Testis (tissue), 2 donors: ENCODE measurements at regions not wholly inside any gene's neighbourhood (a gene's known extent, or its start where the extent isn't known, plus 50 kb on each side); places are given as distances from the start of the nearest gene placed in this dataset.
"Not testable (repeated sequence)": the region's sequence is repeated elsewhere in the genome, so short reads cannot be mapped to it uniquely, and the experiment has no call there.

ENCODE experiments used
- DNase-seq: peaks from one replicate; pipeline ENCODE4 v3.0.0-alpha.2; 2019
- H3K27ac ChIP-seq, 2 donors: fragments of 200-600 bp; sonication (generic); one replicate each; pipeline ENCODE4 v1.5.1; 2019
- H3K27me3 ChIP-seq: fragments of 200-600 bp; sonication (generic); one replicate; pipeline ENCODE4 v1.5.1; 2019
- H3K36me3 ChIP-seq: fragments of 200-600 bp; sonication (generic); one replicate; pipeline ENCODE4 v1.5.1; 2017; ENCODE audit warnings: low read depth; ENCODE audit errors: missing control alignments
- H3K4me1 ChIP-seq: fragments of 200-600 bp; sonication (generic); one replicate; pipeline ENCODE4 v1.5.1; 2019
- H3K4me3 ChIP-seq, 2 donors: fragments of 200-600 bp; sonication (generic); one replicate each; pipeline ENCODE4 v1.5.1; 2017 to 2019
- H3K9me3 ChIP-seq: fragments of 200-600 bp; sonication (generic); one replicate; pipeline ENCODE4 v1.5.1; 2017
- CTCF ChIP-seq, 3 experiments: fragments of 450-650 bp in 2 of 3; fragments of 200-600 bp in 1 of 3; sonication (generic) in 1 of 3; IDR thresholded peaks; one replicate each; pipeline ENCODE4 v1.5.1; 2016 to 2019; ENCODE audit warnings: antibody characterized with exemption in 3 of 3, mild to moderate bottlenecking in 2 of 3, moderate library complexity in 1 of 3
- POLR2A ChIP-seq: fragments of 450-650 bp; IDR thresholded peaks from one replicate; pipeline ENCODE4 v1.6.1; 2017; ENCODE audit warnings: antibody characterized with exemption, mild to moderate bottlenecking, moderate library complexity
- WGBS, 2 donors: methylation state at CpG; one replicate each; pipeline ENCODE4 v1.1.5; 2018; 5-methylcytosine and 5-hydroxymethylcytosine counted together
- intact Hi-C: fragments of 100-400 bp; cut with DNase I; formaldehyde crosslinking; loops from one replicate; pipeline ENCODE4 v1.15.1; 2023; ENCODE audit warnings: low total_unique reads

DNA sequence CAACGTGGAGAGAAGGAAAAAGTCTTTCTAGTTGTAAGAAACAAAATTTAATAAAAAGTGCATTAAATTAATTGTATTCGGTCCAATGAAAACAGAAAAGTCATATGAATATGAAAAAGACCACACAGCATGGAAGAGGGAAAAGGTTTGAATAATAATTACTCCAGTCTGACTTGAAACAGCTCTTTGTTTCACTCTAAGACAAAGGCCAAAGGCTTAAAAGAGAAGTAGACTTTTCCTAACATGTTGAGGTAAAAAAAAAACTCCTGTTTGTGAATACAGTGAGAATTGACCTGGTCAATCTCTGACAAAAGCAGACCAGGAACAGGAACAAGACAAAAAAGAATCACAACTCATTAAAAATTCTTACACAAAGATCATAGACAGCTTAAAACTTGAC lies 429.8 kb downstream of the TOX3 start:
- H3K27me3 ChIP-seq: no peaks in the 10 kb centered on the region
- TF ChIP-seq CTCF (IDR thresholded peaks at IDR 0.05) (no peak), POLR2A (no peak)
- 67% methylated on average over 2 of the region's 2 CpGs for WGBS, 2 donors

GRCh38 chr16:52114379-52114778 lies 432.6 kb downstream of the TOX3 start:
- Histone ChIP-seq H3K27ac (no peak overlapping the region), H3K9me3 (no peaks in the 10 kb centered on the region), H3K27me3 (no peaks in the 10 kb centered on the region), H3K4me1 (no peaks in the 10 kb centered on the region), H3K36me3 (no peaks in the 10 kb centered on the region), H3K4me3 (no peak overlapping the region)
- DNase-seq: no peak
- intact Hi-C loops: no loop called here
- TF ChIP-seq POLR2A (no peak), CTCF (IDR thresholded peaks at IDR 0.05) (no peak)
- WGBS, 2 donors: 72 to 80% methylated on average over 4 of the region's 4 CpGs

More for the DNA sequence above, 429.8 kb downstream of the TOX3 start:
- H3K36me3 ChIP-seq: no peaks in the 10 kb centered on the region
- no peak overlapping the region for H3K4me3 ChIP-seq
- intact Hi-C loops: no loop called here
- no peaks in the 10 kb centered on the region for H3K9me3 ChIP-seq
- H3K4me1 ChIP-seq: no peaks in the 10 kb centered on the region
- DNase-seq: no peak
- H3K27ac ChIP-seq: no peak overlapping the region

- 59 to 65% methylated on average over 2 of the region's 2 CpGs for WGBS, 2 donors
- H3K9me3 ChIP-seq: no peaks in the 10 kb centered on the region
- DNase-seq: no peak
- H3K4me3 ChIP-seq: no peak overlapping the region
- H3K27ac ChIP-seq: no peak overlapping the region
- H3K4me1 ChIP-seq: no peaks in the 10 kb centered on the region
- H3K27me3 ChIP-seq: no peaks in the 10 kb centered on the region
- no peaks in the 10 kb centered on the region for H3K36me3 ChIP-seq
- intact Hi-C loops: no loop called here
- no peak for TF ChIP-seq CTCF (IDR thresholded peaks at IDR 0.05)
- no peak for TF ChIP-seq POLR2A
Observed at GRCh38 chr16:52113533-52114183, 433.3 kb downstream of the TOX3 start.

- H3K4me1 ChIP-seq, H3K27me3 ChIP-seq, H3K36me3 ChIP-seq, H3K9me3 ChIP-seq, DNase-seq, intact Hi-C loops, H3K27ac ChIP-seq, H3K4me3 ChIP-seq: not testable (repeated sequence)
- WGBS, 2 donors: 89 to 95% methylated on average over 4 of the region's 4 CpGs
Observed at GRCh38 chr16:52104993-52105392, 441.9 kb downstream of the TOX3 start.

- no peak for DNase-seq
- no peak overlapping the region for H3K4me3 ChIP-seq
- H3K9me3 ChIP-seq: no peaks in the 10 kb centered on the region
- H3K27ac ChIP-seq: no peak overlapping the region
- H3K4me1 ChIP-seq: no peaks in the 10 kb centered on the region
- WGBS, 2 donors: 67% methylated on average over 1 of the region's 1 CpG
- TF ChIP-seq POLR2A (no peak), CTCF (IDR thresholded peaks at IDR 0.05) (no peak)
- intact Hi-C loops: no loop called here
- no peaks in the 10 kb centered on the region for H3K36me3 ChIP-seq
- H3K27me3 ChIP-seq: no peaks in the 10 kb centered on the region
Observed at GRCh38 chr16:52103791-52104190, 443.2 kb downstream of the TOX3 start.
